Smooth muscle cell of the brain vasculature (primary cell): ENCODE measurements at regions not wholly inside any gene's neighbourhood (a gene's known extent, or its start where the extent isn't known, plus 50 kb on each side); places are given as distances from the start of the nearest gene placed in this dataset.

ENCODE experiments used
- DNase-seq: peaks from one replicate; pipeline ENCODE4 v3.0.0-alpha.2; 2012; ENCODE audit warnings: low read depth, low spot score

GRCh38 chr4:13182133-13182532, 302.0 kb downstream of the RAB28 start:
- no peak for DNase-seq

GRCh38 chr4:13181681-13182080, 302.5 kb downstream of the RAB28 start:
- DNase-seq = no peak

GRCh38 chr4:13180701-13181100, 303.4 kb downstream of the RAB28 start:
- DNase-seq = no peak

GRCh38 chr4:13178621-13179020, 305.5 kb downstream of the RAB28 start:
- DNase-seq = no peak

- DNase-seq = no peak
Observed at GRCh38 chr4:13176741-13177142, 307.4 kb downstream of the RAB28 start.

GRCh38 chr4:13174926-13175325, 309.2 kb downstream of the RAB28 start:
- no peak for DNase-seq

GRCh38 chr4:13174001-13174400, 310.1 kb downstream of the RAB28 start:
- no peak for DNase-seq

GRCh38 chr4:13171292-13172057, 312.7 kb downstream of the RAB28 start:
- DNase-seq = no peak

- no peak for DNase-seq
Observed at GRCh38 chr4:13169731-13170525, 314.2 kb downstream of the RAB28 start.

- no peak for DNase-seq
Observed at GRCh38 chr4:13168326-13168725, 315.8 kb downstream of the RAB28 start.

GRCh38 chr4:13166214-13166613, 317.9 kb downstream of the RAB28 start:
- no peak for DNase-seq

- no peak for DNase-seq
Observed at GRCh38 chr4:13164783-13165331, 319.3 kb downstream of the RAB28 start.

GRCh38 chr4:13162886-13163285, 321.3 kb downstream of the RAB28 start:
- DNase-seq = no peak

GRCh38 chr4:13160920-13161319, 323.2 kb downstream of the RAB28 start:
- DNase-seq = no peak

- no peak for DNase-seq
Observed at GRCh38 chr4:13159041-13159620, 325.0 kb downstream of the RAB28 start.

- DNase-seq = no peak
Observed at GRCh38 chr4:13151194-13151593, 332.9 kb downstream of the RAB28 start.

GRCh38 chr4:13143222-13144070, 340.7 kb downstream of the RAB28 start:
- DNase-seq = no peak

GRCh38 chr4:13142726-13143125, 341.4 kb downstream of the RAB28 start:
- no peak for DNase-seq

GRCh38 chr4:13142191-13142590, 341.9 kb downstream of the RAB28 start:
- DNase-seq = no peak

GRCh38 chr4:13137390-13137789, 346.8 kb downstream of the RAB28 start:
- DNase-seq = no peak

- DNase-seq = no peak
Observed at GRCh38 chr4:13133700-13134099, 350.4 kb downstream of the RAB28 start.
